ENCODE measurements at regions not wholly inside any gene's neighbourhood (a gene's known extent, or its start where the extent isn't known, plus 50 kb on each side); places are given as distances from the start of the nearest gene placed in this dataset.
A peak's percentile ranks its signal among the peaks of the same experiment; 100 is the strongest.

DNA sequence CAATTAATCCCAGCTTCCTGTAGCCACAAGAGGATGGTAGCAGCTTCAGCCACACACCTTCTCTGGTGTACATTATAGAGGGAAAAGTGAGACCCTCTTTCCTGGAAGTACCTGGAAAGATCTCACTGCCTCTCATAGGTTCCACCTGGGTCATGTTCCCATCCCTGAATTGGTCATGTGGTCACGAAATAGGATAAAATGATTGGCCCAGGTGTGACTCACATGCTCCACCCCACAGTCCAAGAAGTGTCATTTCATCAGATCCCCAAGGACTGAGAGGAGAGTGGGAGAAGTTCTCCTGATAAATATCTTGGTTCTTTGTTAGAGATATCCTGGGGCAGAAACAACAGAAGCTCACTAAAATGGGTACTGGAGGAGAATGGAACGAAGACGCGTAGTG lies 142.4 kb downstream of the QRSL1 start:
- Mint-ChIP-seq H3K27me3 (ENCODE audit: insufficient read depth, low read depth, poor library complexity) (no peaks in the 10 kb centered on the region), H3K9me3 (peaks cover 26% of the 10 kb centered on the region), H3K4me3 (no peak overlapping the region), H3K4me1 (peaks cover 14% of the 10 kb centered on the region), H3K27ac (no peak overlapping the region), H3K36me3 (ENCODE audit: low read depth) (peaks cover 15% of the 10 kb centered on the region; the same call in 2 of the 3 replicates)
- DNase-seq (ENCODE audit: low spot score) (no peak), ATAC-seq (no peak)
- H3K27ac ChIP-seq (ENCODE audit: low read depth), result no peak overlapping the region
- no peaks in the 10 kb centered on the region; the same call in 1 of the 2 replicates for H3K9me2 ChIP-seq (ENCODE audit: insufficient read depth)
- H3K36me3 ChIP-seq (ENCODE audit: insufficient read depth), result no peaks in the 10 kb centered on the region
- H2AFZ ChIP-seq, result 0 out of 2 replicates have a peak overlapping the region, but pooled peaks have one; percentile 43
- TF ChIP-seq ZNF331 (CRISPR knock-in tag; IDR thresholded peaks at IDR 0.05; ENCODE audit: low read depth), result no peak
- no peak for TF ChIP-seq ZNF462 (CRISPR knock-in tag; IDR thresholded peaks at IDR 0.05)
- TF ChIP-seq, protein P1, sequence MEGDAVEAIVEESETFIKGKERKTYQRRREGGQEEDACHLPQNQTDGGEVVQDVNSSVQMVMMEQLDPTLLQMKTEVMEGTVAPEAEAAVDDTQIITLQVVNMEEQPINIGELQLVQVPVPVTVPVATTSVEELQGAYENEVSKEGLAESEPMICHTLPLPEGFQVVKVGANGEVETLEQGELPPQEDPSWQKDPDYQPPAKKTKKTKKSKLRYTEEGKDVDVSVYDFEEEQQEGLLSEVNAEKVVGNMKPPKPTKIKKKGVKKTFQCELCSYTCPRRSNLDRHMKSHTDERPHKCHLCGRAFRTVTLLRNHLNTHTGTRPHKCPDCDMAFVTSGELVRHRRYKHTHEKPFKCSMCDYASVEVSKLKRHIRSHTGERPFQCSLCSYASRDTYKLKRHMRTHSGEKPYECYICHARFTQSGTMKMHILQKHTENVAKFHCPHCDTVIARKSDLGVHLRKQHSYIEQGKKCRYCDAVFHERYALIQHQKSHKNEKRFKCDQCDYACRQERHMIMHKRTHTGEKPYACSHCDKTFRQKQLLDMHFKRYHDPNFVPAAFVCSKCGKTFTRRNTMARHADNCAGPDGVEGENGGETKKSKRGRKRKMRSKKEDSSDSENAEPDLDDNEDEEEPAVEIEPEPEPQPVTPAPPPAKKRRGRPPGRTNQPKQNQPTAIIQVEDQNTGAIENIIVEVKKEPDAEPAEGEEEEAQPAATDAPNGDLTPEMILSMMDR (conservative IDR thresholded peaks at IDR 0.05; ENCODE audit: low read depth in 2 of 2), result no peak
- no peak for TF ChIP-seq JUNB (IDR thresholded peaks at IDR 0.05; ENCODE audit: unreplicated experiment)
- TF ChIP-seq EZH2 (IDR thresholded peaks at IDR 0.05; ENCODE audit: low read depth, unreplicated experiment), result no peak
- no peak for TF ChIP-seq EZH2phosphoT487 (IDR thresholded peaks at IDR 0.05; ENCODE audit: unreplicated experiment)
- TF ChIP-seq POLR2AphosphoS5 (IDR thresholded peaks at IDR 0.05; ENCODE audit: low read depth), result no peak
- no peak for TF ChIP-seq STAT1 (IDR thresholded peaks at IDR 0.05; ENCODE audit: unreplicated experiment)
- no peak for TF ChIP-seq CREB1 (CRISPR knock-in tag; IDR thresholded peaks at IDR 0.05; ENCODE audit: low read depth)
- TF ChIP-seq, protein P2, sequence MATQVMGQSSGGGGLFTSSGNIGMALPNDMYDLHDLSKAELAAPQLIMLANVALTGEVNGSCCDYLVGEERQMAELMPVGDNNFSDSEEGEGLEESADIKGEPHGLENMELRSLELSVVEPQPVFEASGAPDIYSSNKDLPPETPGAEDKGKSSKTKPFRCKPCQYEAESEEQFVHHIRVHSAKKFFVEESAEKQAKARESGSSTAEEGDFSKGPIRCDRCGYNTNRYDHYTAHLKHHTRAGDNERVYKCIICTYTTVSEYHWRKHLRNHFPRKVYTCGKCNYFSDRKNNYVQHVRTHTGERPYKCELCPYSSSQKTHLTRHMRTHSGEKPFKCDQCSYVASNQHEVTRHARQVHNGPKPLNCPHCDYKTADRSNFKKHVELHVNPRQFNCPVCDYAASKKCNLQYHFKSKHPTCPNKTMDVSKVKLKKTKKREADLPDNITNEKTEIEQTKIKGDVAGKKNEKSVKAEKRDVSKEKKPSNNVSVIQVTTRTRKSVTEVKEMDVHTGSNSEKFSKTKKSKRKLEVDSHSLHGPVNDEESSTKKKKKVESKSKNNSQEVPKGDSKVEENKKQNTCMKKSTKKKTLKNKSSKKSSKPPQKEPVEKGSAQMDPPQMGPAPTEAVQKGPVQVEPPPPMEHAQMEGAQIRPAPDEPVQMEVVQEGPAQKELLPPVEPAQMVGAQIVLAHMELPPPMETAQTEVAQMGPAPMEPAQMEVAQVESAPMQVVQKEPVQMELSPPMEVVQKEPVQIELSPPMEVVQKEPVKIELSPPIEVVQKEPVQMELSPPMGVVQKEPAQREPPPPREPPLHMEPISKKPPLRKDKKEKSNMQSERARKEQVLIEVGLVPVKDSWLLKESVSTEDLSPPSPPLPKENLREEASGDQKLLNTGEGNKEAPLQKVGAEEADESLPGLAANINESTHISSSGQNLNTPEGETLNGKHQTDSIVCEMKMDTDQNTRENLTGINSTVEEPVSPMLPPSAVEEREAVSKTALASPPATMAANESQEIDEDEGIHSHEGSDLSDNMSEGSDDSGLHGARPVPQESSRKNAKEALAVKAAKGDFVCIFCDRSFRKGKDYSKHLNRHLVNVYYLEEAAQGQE (IDR thresholded peaks at IDR 0.05; ENCODE audit: unreplicated experiment), result no peak
- H3F3A ChIP-seq (replicated peaks; ENCODE audit: low read depth), result no peaks in the 10 kb centered on the region
- H3K4me2 ChIP-seq, result no peak overlapping the region
- no peaks in the 10 kb centered on the region for H4K20me1 ChIP-seq (replicated peaks; ENCODE audit: insufficient read depth)
- peaks cover 11% of the 10 kb centered on the region; the same call in 1 of the 2 replicates for H3K4me1 ChIP-seq (ENCODE audit: insufficient read depth)
- no peak overlapping the region for H3K4me3 ChIP-seq
- no peaks in the 10 kb centered on the region for H3K27me3 ChIP-seq (ENCODE audit: insufficient read depth)
- no peaks in the 10 kb centered on the region for H3K79me2 ChIP-seq (replicated peaks; ENCODE audit: insufficient read depth)

All from GM23338 (cell line).